ENCODE measurements at regions not wholly inside any gene's neighbourhood (a gene's known extent, or its start where the extent isn't known, plus 50 kb on each side); places are given as distances from the start of the nearest gene placed in this dataset.

- no peak overlapping the region for H3K4me3 Mint-ChIP-seq
- no peaks in the 10 kb centered on the region for H3K36me3 Mint-ChIP-seq
- Histone ChIP-seq H2AFZ (replicated peaks) (peak overlapping the region; percentile 65), H3K27ac (no peak overlapping the region), H3K36me3 (no peaks in the 10 kb centered on the region), H3F3A (ENCODE audit: low read depth) (no peaks in the 10 kb centered on the region), H3K79me2 (ENCODE audit: low read depth) (no peaks in the 10 kb centered on the region), H3K9me3 (ENCODE audit: low read depth) (no peaks in the 10 kb centered on the region), H3K4me3 (no peak overlapping the region), H3K27me3 (no peaks in the 10 kb centered on the region), H3K4me2 (no peak overlapping the region), H3K9ac (no peak overlapping the region), H4K20me1 (ENCODE audit: low read depth) (no peaks in the 10 kb centered on the region), H3K4me1 (no peaks in the 10 kb centered on the region)
- peaks cover under 1% of the 10 kb centered on the region for H3K9me3 Mint-ChIP-seq
- TF ChIP-seq CTCF (IDR thresholded peaks at IDR 0.05) (peak; percentile 33), EZH2phosphoT487 (IDR thresholded peaks at IDR 0.05) (no peak)
- DNase-seq (ENCODE audit: low spot score), result peak; percentile 32
- H3K27me3 Mint-ChIP-seq (ENCODE audit: insufficient read depth, low read depth), result no peaks in the 10 kb centered on the region
- no peak overlapping the region for H3K27ac Mint-ChIP-seq
- H3K4me1 Mint-ChIP-seq, result peaks cover 3% of the 10 kb centered on the region
Observed at GRCh38 chr5:113917997-113918396, 404.5 kb downstream of the YTHDC2 start.

- H3K27me3 Mint-ChIP-seq (ENCODE audit: insufficient read depth, low read depth), result peaks cover 2% of the 10 kb centered on the region
Observed at GRCh38 chr5:113922343-113922742, 408.8 kb downstream of the YTHDC2 start.

GRCh38 chr5:113935453-113935852, 422.0 kb downstream of the YTHDC2 start:
- H3K4me3 ChIP-seq, result no peak overlapping the region
- no peak overlapping the region for H3K27ac Mint-ChIP-seq
- H3K9me3 Mint-ChIP-seq, result no peaks in the 10 kb centered on the region
- peaks cover 6% of the 10 kb centered on the region for H3K4me1 ChIP-seq
- no peak overlapping the region for H3K4me3 Mint-ChIP-seq
- H3K36me3 ChIP-seq, result no peaks in the 10 kb centered on the region
- no peaks in the 10 kb centered on the region for H3K27me3 Mint-ChIP-seq (ENCODE audit: insufficient read depth, low read depth)
- TF ChIP-seq CTCF (IDR thresholded peaks at IDR 0.05) (no peak), EZH2phosphoT487 (IDR thresholded peaks at IDR 0.05) (no peak), EZH2 (IDR thresholded peaks at IDR 0.05) (no peak)
- no peak overlapping the region for H3K4me2 ChIP-seq
- no peaks in the 10 kb centered on the region for H3K36me3 Mint-ChIP-seq
- H3F3A ChIP-seq (ENCODE audit: low read depth), result no peaks in the 10 kb centered on the region
- no peak overlapping the region for H2AFZ ChIP-seq (replicated peaks)
- no peaks in the 10 kb centered on the region for H4K20me1 ChIP-seq (ENCODE audit: low read depth)
- H3K27me3 ChIP-seq, result no peaks in the 10 kb centered on the region
- no peak overlapping the region for H3K27ac ChIP-seq
- no peak overlapping the region for H3K9ac ChIP-seq
- H3K4me1 Mint-ChIP-seq, result no peaks in the 10 kb centered on the region
- H3K9me3 ChIP-seq (ENCODE audit: low read depth), result no peaks in the 10 kb centered on the region
- no peaks in the 10 kb centered on the region for H3K79me2 ChIP-seq (ENCODE audit: low read depth)
- DNase-seq (ENCODE audit: low spot score), result no peak

More at GRCh38 chr5:113922343-113922742, 408.8 kb downstream of the YTHDC2 start:
- Histone ChIP-seq H3K9me3 (ENCODE audit: low read depth) (no peaks in the 10 kb centered on the region), H3K4me3 (no peak overlapping the region), H3K4me2 (no peak overlapping the region), H3F3A (ENCODE audit: low read depth) (no peaks in the 10 kb centered on the region), H3K79me2 (ENCODE audit: low read depth) (no peaks in the 10 kb centered on the region), H3K27me3 (no peaks in the 10 kb centered on the region), H3K9ac (no peak overlapping the region), H3K4me1 (peaks cover 5% of the 10 kb centered on the region), H2AFZ (replicated peaks) (no peak overlapping the region), H4K20me1 (ENCODE audit: low read depth) (no peaks in the 10 kb centered on the region), H3K27ac (no peak overlapping the region), H3K36me3 (no peaks in the 10 kb centered on the region)
- DNase-seq (ENCODE audit: low spot score), result no peak
- TF ChIP-seq CTCF (IDR thresholded peaks at IDR 0.05) (no peak), EZH2 (IDR thresholded peaks at IDR 0.05) (no peak), EZH2phosphoT487 (IDR thresholded peaks at IDR 0.05) (no peak)
- H3K36me3 Mint-ChIP-seq, result no peaks in the 10 kb centered on the region
- peaks cover 9% of the 10 kb centered on the region for H3K9me3 Mint-ChIP-seq
- no peak overlapping the region for H3K4me3 Mint-ChIP-seq
- no peak overlapping the region for H3K27ac Mint-ChIP-seq
- peaks cover 9% of the 10 kb centered on the region for H3K4me1 Mint-ChIP-seq
